Lower leg skin (tissue), 4 donors: ENCODE measurements at regions not wholly inside any gene's neighbourhood (a gene's known extent, or its start where the extent isn't known, plus 50 kb on each side); places are given as distances from the start of the nearest gene placed in this dataset.

Experiments
- DNase-seq, 2 donors: peaks; one replicate each; pipeline ENCODE4 v3.0.0-alpha.2; 2019; ENCODE audit warnings: low spot score in 2 of 2
- H3K4me3 ChIP-seq: fragments of 200-600 bp; sonication (generic); 2 replicates; pipeline ENCODE4 v1.5.1; 2017; ENCODE audit warnings: mild to moderate bottlenecking, low read depth; ENCODE audit not compliant: poor library complexity, severe bottlenecking
- CTCF ChIP-seq, 3 donors: fragments of 450-650 bp; IDR thresholded peaks; one replicate each; pipeline ENCODE4 v1.5.1; 2016; ENCODE audit warnings: antibody characterized with exemption in 3 of 3, mild to moderate bottlenecking in 3 of 3, moderate library complexity in 2 of 3
- POLR2A ChIP-seq, 2 donors: fragments of 450-650 bp; IDR thresholded peaks; one replicate each; pipeline ENCODE4 v1.6.1; 2016 to 2017; ENCODE audit warnings: antibody characterized with exemption in 2 of 2, mild to moderate bottlenecking in 1 of 2, moderate library complexity in 1 of 2
- WGBS, 2 donors: methylation state at CpG; one replicate each; pipeline ENCODE4 v1.1.5; 2018; 5-methylcytosine and 5-hydroxymethylcytosine counted together
- intact Hi-C: fragments of 100-400 bp; cut with DNase I; formaldehyde crosslinking; loops from one replicate; pipeline ENCODE4 v1.15.0; 2023; ENCODE audit warnings: low total_unique reads

- no peak for DNase-seq
- H3K4me3 ChIP-seq = no peak overlapping the region
- intact Hi-C loops = no loop called here
- 80 to 83% methylated on average over 13 of the region's 13 CpGs for WGBS, 2 donors
- TF ChIP-seq POLR2A (IDR thresholded peaks at IDR 0.05) = no peak
- no peak for TF ChIP-seq CTCF (IDR thresholded peaks at IDR 0.05)
Measured at GRCh38 chr10:70954381-70955176, 66.2 kb upstream of the PCBD1 start.

- no peak overlapping the region for H3K4me3 ChIP-seq
- TF ChIP-seq POLR2A (IDR thresholded peaks at IDR 0.05) (no peak), CTCF (IDR thresholded peaks at IDR 0.05) (no peak)
- intact Hi-C loops = no loop called here
- WGBS, 2 donors = 60 to 76% methylated on average over 7 of the region's 7 CpGs
- no peak for DNase-seq
Measured at GRCh38 chr10:70956029-70956759, 67.8 kb upstream of the PCBD1 start.

GRCh38 chr10:70958396-70958795, 70.0 kb upstream of the PCBD1 start:
- no peak for DNase-seq
- 89 to 91% methylated on average over 3 of the region's 3 CpGs for WGBS, 2 donors
- no peak overlapping the region for H3K4me3 ChIP-seq
- TF ChIP-seq CTCF (IDR thresholded peaks at IDR 0.05) = no peak
- TF ChIP-seq POLR2A (IDR thresholded peaks at IDR 0.05) = no peak
- intact Hi-C loops = no loop called here

- no peak for DNase-seq
- H3K4me3 ChIP-seq = no peak overlapping the region
- 97 to 98% methylated on average over 2 of the region's 2 CpGs for WGBS, 2 donors
- TF ChIP-seq POLR2A (IDR thresholded peaks at IDR 0.05) (no peak), CTCF (IDR thresholded peaks at IDR 0.05) (no peak)
- intact Hi-C loops = no loop called here
Measured at GRCh38 chr10:70960316-70960715, 72.0 kb upstream of the PCBD1 start.

GRCh38 chr10:70960783-70961570, 72.6 kb upstream of the PCBD1 start:
- WGBS, 2 donors = 76 to 95% methylated on average over 9 of the region's 9 CpGs
- intact Hi-C loops = no loop called here
- H3K4me3 ChIP-seq = no peak overlapping the region
- TF ChIP-seq CTCF (IDR thresholded peaks at IDR 0.05) (no peak), POLR2A (IDR thresholded peaks at IDR 0.05) (no peak)
- no peak for DNase-seq
